ENCODE measurements at regions not wholly inside any gene's neighbourhood (a gene's known extent, or its start where the extent isn't known, plus 50 kb on each side); places are given as distances from the start of the nearest gene placed in this dataset.

DNA sequence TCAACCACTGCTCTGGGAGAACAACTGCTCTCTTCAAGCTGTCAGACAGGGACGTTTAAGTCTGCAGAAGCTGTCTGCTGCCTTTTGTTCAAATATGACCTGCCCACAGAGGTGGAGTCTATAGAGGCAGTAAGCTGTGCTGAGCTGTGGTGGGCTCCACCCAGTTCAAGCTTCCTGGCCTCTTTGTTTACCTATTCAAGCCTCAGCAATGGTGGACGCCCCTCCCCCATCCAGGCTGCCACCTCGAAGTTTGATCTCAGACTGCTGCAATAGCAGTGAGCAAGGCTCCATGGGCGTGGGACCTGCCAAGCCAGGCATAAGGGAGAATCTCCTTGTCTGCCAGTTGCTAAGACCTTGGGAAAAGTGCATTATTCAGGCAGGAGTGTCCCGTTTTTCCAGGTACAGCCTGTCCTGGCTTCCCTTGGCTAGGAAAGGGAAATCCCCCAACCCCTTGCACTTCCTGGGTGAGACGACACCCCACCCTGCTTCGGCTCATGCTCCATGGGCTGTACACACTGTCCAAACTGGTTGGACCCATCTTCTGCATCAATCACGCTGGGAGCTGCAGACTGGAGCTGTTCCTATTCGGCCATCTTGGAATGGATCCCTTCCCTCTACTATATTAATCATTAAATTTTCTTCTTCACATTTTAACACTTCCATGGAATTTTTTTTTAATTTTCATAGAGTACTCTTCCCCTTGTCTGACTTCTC, 167.0 kb upstream of the UBE2E2 start:
- no peak for DNase-seq

DNA sequence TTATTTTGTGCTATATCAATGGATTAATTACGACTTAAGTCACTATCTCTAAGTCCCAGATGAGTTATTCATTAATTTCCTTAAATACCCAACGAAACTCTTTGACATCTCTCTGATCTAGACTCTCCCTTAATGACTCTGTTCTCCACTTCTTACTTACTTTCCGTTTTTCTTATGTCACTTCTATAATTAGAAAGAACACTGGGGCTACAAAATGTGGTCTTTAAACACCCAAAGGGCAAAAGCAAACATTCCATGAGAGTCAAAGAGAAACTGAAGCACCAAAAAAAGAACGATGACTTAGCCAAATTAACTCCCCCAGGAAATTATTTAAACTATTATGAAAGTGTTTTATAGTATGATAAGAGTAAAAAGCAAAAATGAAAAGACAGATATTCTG, 166.4 kb upstream of the UBE2E2 start:
- DNase-seq: no peak

DNA sequence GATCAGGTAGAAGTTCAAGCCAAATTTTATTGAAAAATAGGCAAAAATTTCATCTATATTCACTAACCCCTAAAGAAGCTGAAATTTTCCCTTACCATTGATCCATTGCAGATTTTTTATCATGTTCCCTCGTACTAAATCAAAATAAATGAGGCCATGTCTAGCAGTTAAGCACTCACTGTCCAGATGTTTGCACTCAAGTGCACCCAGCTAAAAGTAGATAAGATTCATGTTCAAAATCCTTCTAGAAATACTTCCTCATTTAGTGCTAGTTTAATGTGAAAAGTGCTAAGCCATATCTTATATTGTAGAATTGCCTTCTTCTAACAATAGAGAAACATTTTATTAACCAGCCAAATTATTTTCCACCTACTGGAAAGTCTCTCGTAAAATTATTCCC, 164.7 kb upstream of the UBE2E2 start:
- no peak for DNase-seq

DNA sequence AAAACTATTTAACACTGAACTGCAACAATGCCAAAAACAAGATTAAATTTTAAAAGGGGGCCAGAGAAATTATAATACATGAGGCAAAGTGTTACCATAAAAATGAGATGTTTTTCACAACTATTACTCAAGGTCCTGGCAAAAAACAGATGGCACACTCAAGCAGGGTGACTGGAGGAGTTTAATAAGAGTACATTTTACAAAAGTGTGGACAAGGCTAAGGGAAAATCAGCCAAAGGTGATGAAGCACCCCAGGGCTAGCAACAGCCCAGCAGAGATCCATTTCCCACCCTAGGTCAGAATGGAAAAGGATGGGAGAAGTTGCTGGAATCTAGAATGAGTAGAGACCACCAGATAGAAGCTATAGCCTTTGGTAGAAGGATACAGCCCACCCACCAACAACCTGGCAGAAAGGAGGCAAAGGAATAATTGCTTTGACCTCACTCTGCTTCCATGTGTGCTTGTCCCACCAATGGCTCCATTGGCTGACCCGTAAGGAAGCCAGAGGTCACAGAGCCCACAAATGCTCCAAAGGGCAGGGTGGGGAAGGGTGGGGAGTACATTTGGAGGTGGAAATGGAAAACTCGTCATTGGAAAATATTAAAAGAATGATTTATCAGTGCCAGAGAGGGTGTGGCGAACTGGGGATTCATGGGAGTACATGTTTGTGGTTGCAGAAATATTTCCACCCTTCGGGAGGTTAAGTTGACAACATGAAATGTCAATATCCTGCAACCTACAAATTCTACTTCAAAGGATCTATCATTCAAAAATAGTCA, 161.0 kb upstream of the UBE2E2 start:
- no peak for DNase-seq

DNA sequence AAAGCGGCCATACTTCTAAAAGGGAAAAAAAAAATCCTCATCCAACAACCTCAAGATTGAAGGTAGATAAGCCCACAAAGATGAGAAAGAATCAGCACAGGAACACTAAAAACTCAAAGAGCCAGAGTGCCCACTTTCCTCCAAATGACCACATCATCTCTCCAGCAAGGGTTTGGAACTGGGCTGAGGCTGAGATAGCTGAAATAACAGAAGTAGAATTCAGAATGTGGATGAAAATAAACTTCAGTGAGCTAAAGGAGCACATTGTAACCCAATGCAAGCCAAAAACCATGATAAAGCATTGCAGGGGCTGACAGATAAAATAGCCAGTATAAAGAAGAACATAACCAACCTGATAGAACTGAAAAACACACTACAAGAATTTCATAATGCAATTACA, 158.7 kb upstream of the UBE2E2 start:
- DNase-seq: no peak

DNA sequence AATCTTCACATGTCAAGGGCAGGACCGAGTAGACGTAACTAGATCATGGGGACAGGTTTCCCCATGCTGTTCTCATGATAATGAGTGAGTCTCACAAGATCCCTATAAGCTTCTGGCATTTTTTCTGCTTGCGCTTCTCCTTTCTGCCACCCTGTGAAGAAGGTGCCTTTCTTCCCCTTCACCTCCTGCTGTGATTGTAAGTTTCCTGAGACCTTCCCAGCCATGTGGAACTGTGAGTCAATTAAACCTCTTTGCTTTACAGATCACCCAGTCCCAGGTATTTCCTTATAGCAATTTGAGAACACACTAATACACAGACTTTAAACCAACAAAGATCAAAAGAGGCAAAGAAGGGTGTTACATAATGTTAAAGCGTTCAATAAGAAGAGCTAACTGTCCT, 156.6 kb upstream of the UBE2E2 start:
- no peak for DNase-seq

DNA sequence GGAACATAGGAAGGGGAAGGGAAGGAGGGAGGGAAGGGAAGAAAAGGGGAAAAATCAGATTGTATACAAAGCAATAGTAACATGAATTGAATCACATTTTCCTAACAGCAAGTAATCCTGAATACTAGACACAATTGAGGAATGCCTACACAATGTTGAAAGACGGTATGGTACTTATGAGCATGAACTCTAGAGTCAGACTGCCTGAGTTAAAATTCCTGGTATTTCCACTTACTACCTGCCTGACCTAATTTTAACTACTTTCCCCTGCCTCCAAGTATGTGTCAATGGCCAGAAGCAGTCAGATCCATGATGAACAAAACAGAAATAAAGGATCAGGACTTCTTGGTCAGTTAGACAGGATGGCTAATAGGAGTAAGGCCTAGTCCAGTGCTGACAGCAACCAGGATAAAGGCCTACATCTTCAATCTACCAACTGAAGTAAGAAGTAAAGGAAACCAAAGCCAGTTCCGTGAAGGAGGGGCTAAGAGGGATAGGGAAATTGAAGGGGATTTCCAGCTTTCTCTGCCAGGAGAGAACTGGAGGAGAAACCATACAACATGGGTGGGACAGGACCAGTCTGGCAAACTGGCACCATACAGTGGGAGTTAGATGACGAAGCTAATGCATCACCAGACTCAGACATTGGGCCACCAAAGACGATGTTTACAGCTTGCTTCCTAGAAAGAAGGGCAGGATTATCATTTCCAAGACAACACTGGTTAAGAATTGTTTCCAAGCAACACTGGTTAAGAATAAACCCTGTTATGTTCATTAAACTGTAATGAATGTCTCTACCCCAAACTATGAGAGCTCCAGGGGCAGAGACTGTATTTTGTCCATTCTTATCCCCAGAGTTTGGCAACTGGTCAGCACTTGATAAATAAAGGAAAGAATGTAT, 151.6 kb upstream of the UBE2E2 start:
- DNase-seq: no peak

DNA sequence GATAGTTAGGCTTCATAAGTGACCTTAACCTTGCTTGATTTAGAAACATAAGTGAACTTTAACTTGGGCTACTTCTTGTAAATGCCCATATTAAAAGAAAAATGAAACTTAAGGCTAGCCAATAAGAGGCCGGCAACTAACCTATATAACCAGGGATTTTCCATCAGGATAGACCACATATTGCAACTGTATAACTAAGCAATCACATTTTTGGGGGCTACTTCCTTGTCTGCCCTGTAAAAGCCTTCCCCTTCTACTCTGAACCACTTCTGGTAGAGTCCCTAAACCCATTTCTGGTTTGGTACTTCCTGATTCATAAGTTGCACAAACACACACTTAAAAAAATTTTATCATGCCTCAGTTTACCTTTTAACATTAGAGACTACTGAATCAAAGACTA, 150.9 kb upstream of the UBE2E2 start:
- DNase-seq: no peak

DNA sequence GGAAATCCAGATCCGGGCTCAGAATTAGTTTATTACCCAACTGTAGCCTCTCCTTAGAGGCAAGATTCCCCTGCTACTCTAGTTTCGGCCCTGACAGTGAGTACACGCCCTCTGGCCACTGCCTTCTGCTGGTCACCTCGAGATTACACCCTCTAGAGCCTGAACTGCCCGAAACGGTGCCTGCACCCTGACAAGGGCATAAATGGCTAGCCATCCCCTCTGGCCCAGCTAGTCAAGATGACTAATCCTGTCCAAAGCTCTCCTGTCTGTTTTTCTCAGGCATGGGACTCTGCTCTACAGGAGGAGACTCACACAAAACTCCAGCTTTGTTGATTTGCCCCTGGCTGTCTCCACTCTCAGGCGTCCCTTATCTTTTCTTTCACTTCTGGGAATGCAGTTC, 150.5 kb upstream of the UBE2E2 start:
- no peak for DNase-seq

DNA sequence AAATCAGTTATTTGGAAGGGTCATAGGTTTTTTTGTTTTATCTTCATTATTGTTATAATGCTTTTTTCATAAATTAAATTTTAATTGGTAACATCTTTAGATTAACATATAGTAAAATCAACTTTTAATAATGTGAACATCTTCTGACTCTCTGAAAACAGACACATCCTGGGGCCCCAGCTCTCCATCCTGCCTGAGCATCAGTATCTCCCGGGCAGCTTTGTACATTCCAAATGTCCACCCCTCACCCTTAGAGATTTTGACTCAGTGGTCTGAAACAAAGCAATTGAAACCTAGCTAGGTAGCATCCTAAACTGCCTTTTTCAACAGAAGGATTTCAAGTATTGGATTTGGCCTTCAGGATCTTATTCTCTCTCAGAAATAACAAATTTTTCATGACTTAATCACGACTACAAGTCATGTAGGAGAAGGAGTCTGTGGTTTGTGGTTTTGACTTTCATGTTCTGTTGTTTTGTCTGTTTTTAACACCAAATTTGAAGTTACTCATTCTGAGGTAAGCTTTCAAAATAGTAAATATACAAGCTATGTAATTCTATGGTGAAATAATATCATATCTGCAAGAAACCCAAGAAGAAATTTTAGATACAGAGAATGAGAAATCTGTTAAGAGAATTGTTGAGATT, 147.3 kb upstream of the UBE2E2 start:
- DNase-seq: no peak

DNA sequence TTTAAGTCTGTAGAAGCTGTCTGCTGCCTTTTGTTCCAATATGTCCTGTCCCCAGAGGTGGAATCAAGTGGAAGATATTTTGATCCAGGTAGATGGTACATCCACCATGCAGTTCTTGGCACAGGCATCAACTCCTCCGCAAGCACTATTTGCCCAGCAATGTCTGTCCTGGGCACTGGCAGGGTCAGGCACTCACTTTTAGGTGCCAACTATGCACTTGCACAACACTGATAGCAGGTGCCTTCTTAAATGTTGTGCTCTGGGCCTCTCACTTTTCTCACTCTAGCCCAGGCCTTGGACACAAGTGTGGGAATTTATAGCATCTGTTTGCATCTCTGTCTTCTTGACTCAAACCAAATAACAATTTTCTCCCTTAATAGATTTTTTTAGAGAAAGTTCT, 140.5 kb upstream of the UBE2E2 start:
- DNase-seq: no peak

DNA sequence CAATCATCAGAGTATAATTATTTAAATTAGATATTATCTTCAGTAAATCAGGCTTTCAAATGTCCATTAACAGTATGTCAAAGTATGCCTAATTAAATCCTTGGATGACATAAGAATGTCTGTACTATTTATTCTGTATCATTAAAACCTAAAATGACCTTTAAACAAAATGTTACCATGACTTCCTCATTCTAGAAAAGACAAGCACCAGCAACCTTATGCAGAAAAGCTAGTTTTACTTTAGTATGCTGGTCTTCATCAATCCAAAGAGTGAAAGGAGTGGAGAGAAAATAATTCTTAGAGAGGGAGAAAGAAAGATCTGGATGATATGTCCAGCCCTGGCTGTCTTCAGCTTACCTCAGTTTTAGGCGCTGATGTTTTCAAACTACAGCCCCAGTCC, 140.1 kb upstream of the UBE2E2 start:
- DNase-seq: no peak

DNA sequence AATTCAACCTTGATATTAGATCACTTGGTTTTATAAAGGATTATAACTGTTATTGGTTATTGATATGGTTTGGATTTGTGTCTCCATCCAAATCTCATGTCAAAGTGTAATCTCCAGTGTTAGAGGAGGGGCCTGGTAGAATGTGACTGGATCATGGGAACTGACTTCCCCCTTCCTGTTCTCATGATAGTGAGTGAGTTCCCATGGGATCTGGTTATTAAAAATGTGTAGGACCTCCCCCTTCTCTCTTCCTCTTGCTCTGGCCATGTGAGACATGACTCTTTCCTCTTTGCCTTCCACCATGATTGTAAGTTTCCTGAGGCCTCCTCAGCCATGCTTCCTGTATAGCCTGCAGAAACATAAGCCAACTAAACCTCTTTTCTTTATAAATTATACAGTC, 136.0 kb upstream of the UBE2E2 start:
- no peak for DNase-seq

DNA sequence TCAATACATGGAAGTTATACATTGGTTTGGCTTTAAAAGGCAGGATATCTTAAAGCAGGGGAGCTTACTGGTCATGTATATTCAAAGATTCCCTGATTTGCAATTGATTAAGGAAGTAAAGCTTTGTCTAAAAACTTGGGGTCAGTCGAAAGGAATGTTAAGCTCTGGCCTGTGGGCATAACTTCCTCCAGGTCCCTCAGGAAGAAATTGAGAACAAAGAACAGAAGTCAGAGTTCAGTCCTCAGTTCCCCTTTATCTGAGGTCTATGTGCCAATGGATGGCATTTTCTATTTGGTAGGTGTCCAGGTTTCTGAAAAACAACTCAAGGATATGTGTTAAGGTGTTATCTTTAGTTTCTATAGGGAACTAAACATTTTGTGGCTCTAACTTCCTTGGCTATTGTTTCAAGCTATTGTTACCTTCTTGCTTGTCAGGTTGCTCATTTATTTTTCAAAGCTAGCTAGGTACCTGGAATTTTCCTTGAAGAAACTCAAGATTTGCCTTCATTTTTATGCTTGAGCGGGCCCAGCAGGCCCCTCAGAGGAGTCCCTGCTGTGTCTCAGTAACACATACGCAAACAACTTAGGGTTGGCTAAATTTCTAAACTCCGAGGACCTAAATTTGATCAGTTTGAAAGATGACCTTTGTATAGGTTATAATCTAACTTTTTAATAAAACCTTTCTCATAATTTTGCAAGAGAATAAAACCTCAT, 135.0 kb upstream of the UBE2E2 start:
- DNase-seq: no peak

DNA sequence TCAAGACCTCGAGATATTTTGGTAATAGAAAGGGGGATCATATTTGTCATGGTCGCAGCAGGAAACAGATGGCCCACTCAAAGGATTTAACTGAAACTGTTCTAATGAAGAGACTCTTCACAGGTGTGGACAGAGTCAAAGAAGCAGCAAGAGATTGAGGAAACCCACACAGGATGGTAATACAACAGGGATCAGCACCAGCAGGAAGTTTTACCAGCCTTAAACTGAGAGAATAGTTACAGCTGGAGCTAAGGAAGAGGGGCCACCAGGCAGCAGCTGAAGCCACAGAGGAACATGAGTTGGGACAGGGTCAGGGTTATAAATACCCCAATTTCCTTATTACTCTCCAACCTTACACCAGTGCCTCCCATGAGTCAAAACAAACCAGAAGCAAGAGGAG, 131.8 kb upstream of the UBE2E2 start:
- DNase-seq: no peak

DNA sequence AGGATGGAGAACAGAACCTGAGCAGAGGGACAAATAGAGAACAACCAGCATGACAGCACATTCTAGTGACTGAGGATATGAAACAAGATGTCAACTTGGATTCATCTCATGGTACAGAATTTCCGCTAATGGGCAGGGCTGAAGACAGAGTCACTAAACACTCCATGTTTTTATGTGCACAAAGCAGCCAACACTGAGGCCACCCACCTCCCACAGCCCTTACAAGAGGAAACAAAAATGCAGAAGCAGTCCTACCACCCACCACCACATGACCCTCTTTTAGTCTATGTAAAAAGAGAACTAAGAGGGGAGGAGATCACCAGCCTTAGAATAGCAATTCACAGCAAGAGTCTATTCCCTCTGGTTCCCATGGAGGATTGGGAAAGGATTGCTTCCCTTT, 131.4 kb upstream of the UBE2E2 start:
- no peak for DNase-seq

DNA sequence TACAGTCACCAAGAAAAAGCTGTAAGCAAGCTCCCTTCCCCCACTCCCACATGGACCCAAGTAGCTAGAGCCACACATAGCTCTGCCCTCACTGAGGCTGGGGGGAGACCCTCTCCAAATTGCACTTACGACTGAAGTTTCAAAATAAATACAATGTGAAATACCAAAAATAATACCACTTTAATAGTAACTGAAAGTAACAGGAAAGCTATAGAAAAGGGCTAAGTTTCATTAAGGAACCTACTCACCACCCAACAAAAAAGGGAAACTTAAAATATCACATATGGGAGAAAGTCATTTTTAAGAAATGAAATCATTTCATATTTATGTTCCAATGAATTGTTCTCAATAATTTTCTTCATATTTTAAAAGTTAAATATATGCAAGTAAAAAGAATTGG, 130.4 kb upstream of the UBE2E2 start:
- no peak for DNase-seq

DNA sequence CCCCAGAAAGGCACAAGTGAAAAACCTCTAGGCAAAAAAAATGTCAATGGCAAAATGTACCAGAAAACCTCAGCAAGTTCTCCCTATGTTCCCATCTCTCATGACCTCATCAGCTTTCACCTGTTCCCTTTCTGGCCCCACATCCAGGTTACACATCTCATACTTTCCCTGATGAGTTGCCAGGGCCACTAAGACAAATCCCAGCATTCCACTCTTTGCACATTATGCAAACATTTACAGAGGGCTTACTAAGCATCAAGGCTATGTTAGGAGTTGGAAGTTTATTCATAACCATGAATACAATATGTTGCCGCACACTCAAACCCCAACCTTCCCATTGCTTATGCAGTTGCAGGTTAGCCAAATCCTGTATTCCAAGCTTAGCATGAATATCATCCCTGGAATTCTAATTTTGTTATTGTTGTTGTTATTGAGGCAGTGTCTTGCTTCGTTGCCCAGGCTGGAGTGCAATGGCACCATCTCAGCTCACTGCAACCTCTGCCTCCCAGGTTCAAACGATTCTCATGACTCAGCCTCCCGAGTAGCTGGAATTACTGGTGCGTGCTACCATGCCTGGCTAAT, 129.3 kb upstream of the UBE2E2 start:
- DNase-seq: no peak

DNA sequence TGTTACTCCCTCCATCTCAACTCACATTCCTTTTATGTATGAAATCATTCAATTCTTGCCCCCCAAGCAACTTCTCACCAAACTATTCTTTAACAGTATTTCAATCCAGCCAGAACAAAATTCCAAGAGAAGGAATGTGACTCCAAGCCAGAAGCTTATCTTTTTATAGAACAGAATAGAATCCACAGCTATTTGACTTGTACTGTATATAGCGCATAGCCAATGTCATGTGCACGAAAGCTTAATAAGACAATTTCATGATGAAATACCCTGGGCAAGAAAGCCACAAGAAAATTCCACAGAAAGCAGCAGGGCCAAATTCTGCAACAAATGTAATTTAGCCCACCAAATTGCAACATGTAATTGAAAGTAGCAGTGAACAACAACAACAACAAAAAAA, 127.6 kb upstream of the UBE2E2 start:
- DNase-seq: no peak

DNA sequence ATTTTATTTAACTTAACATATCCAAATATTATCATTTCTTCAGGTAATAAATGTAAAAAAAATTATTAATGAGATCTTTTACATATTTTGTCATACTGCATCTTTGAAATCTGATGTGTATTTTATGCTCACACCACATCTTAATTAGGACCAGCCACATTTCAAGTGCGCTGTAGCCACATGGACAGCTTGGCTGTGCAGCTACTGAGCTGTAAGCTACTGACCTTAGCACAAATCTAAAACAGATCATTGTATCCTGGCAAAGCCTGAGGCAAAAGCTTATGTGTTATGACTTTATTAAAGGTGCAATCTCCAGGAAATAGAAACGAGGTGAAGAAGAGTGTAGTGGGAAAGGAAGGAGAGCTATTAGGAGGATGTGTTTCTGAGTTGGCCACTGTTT, 126.7 kb upstream of the UBE2E2 start:
- DNase-seq: no peak

DNA sequence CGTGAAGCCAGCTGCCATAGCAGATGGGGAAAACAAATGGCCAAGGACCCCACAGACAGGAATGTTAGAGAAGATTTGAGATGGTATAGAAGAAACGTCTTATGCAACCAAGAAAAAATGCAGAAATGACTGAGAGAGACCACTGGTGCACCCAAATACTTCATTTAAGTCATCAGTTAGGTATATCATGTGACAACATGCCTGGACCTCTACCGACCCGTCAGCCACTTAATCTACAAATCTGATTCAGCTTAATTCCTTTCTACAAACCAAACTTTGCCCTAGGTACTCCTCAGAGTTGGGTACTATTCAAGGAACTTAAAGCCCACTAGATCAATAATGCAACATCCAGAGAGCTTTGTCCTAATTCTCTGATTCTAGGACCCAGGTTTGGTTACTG, 126.0 kb upstream of the UBE2E2 start:
- no peak for DNase-seq

DNA sequence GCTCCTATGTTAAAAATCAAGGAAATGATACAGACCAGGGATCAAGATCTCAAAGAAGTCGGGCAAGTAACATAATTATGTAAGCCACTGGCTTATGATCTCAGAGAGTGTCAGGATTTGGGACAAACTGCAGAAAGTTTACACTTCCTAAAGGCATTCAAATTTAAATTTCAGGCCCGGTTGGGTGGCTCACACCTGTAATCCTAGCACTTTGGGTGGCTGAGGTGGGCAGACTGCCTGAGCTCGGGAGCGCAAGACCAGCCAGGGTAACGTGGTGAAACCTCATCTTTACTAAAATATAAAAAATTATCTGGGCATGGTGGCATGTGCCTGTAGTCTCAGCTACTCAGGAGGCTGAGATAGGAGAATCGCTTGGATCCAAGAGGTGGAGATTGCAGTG, 124.4 kb upstream of the UBE2E2 start:
- no peak for DNase-seq

Measured in SHP77 (cell line).